SK-N-SH (cell line): ENCODE measurements at regions not wholly inside any gene's neighbourhood (a gene's known extent, or its start where the extent isn't known, plus 50 kb on each side); places are given as distances from the start of the nearest gene placed in this dataset.

Experiments
- CTCF ChIA-PET: fragments of 300-600, 350-600 bp; formaldehyde crosslinking; extraction: SDS; loops from one replicate; lab custom pipeline; 2021; lab: Yijun Ruan, JAX
- POLR2A ChIA-PET: fragments of 350-600 bp; sonication (Branson Sonifier 250); formaldehyde crosslinking; extraction: SDS; loops from one replicate; lab custom pipeline; 2020; ENCODE audit warnings: antibody characterized with exemption, inconsistent platforms; lab: Yijun Ruan, JAX
- DNase-seq: peaks from one replicate; pipeline ENCODE4 v3.0.0; 2012
- H2AFZ ChIP-seq: fragments of 200-600 bp; sonication (generic); 2 replicates; pipeline ENCODE4 v1.8.1; 2016; ENCODE audit warnings: antibody characterized with exemption, mild to moderate bottlenecking, low read depth
- H3F3A ChIP-seq: fragments of 200-600 bp; sonication (generic); replicated peaks from 2 replicates; pipeline ENCODE3; 2016; ENCODE audit warnings: antibody characterized with exemption, mild to moderate bottlenecking; ENCODE audit not compliant: insufficient read depth
- H3K27ac ChIP-seq, 2 experiments: fragments of 200-500 bp in 1 of 2; fragments of 200-600 bp in 1 of 2; sonication (Bioruptor generic) in 1 of 2; sonication (generic), shearing (Covaris generic) in 1 of 2; 2 replicates each; pipeline versions ENCODE4 v1.5.1 to v1.6.1; 2014 to 2016; ENCODE audit warnings: low read depth in 2 of 2, inconsistent platforms in 1 of 2, low read length in 1 of 2, mild to moderate bottlenecking in 1 of 2, mixed read lengths in 1 of 2
- H3K27me3 ChIP-seq: fragments of 200-600 bp; sonication (generic), shearing (Covaris generic); 2 replicates; pipeline ENCODE4 v1.6.1; 2016; ENCODE audit warnings: mixed run types; ENCODE audit not compliant: insufficient read depth
- H3K36me3 ChIP-seq, 2 experiments: fragments of 200-500 bp in 1 of 2; fragments of 200-600 bp in 1 of 2; sonication (Bioruptor generic) in 1 of 2; sonication (generic) in 1 of 2; replicated peaks in 1 of 2; 2 replicates each; pipeline versions ENCODE3 to v1.5.1; 2014 to 2016; ENCODE audit warnings: low read length in 1 of 2, mild to moderate bottlenecking in 1 of 2; ENCODE audit not compliant: insufficient read depth in 2 of 2, control insufficient read depth in 1 of 2
- H3K4me1 ChIP-seq, 2 experiments: fragments of 200-500 bp in 1 of 2; fragments of 200-600 bp in 1 of 2; sonication (Bioruptor generic) in 1 of 2; sonication (generic), shearing (Covaris generic) in 1 of 2; 2 replicates each; pipeline versions ENCODE4 v1.5.1 to v1.6.1; 2014 to 2016; ENCODE audit warnings: low read depth in 1 of 2, low read length in 1 of 2, mixed run types in 1 of 2; ENCODE audit not compliant: insufficient read depth in 2 of 2, control insufficient read depth in 1 of 2
- H3K4me2 ChIP-seq: fragments of 200-600 bp; sonication (generic), shearing (Covaris generic); 2 replicates; pipeline ENCODE4 v1.6.1; 2017; ENCODE audit warnings: mixed run types
- H3K4me3 ChIP-seq, 2 experiments: fragments of 200-500 bp in 1 of 2; fragments of 200-600 bp in 1 of 2; sonication (Bioruptor generic) in 1 of 2; sonication (generic), shearing (Covaris generic) in 1 of 2; 2 replicates each; pipeline versions ENCODE4 v1.5.1 to v1.8.1; 2014 to 2016; ENCODE audit warnings: low read depth in 2 of 2, inconsistent platforms in 1 of 2, low read length in 1 of 2, mild to moderate bottlenecking in 1 of 2, mixed read lengths in 1 of 2, moderate library complexity in 1 of 2
- H3K79me2 ChIP-seq: fragments of 200-600 bp; sonication (generic); 2 replicates; pipeline ENCODE4 v1.8.1; 2017; ENCODE audit warnings: mild to moderate bottlenecking; ENCODE audit not compliant: insufficient read depth
- H3K9ac ChIP-seq: fragments of 200-600 bp; sonication (generic); 2 replicates; pipeline ENCODE4 v1.6.1; 2017; ENCODE audit warnings: mixed run types
- H3K9me2 ChIP-seq: fragments of 200-600 bp; sonication (generic); 2 replicates; pipeline ENCODE4 v1.6.1; 2017; ENCODE audit warnings: mixed run types
- H3K9me3 ChIP-seq: fragments of 200-600 bp; sonication (generic); 2 replicates; pipeline ENCODE4 v1.6.1; 2017; ENCODE audit warnings: mixed run types, mild to moderate bottlenecking, moderate library complexity
- H4K20me1 ChIP-seq: fragments of 200-600 bp; sonication (generic); 2 replicates; pipeline ENCODE4 v1.6.1; 2017; ENCODE audit warnings: mild to moderate bottlenecking, mixed run types; ENCODE audit not compliant: insufficient read depth
- ELF1 ChIP-seq: IDR thresholded peaks from 2 replicates; pipeline ENCODE4 v1.4.0; 2012
- EZH2phosphoT487 ChIP-seq: fragments of 200-600 bp; sonication (generic); IDR thresholded peaks from 2 replicates; pipeline ENCODE4 v1.6.1; 2017; ENCODE audit warnings: low read depth, mixed run types, mild to moderate bottlenecking, antibody characterized with exemption, moderate library complexity, borderline replicate concordance
- FOXJ3 ChIP-seq: sonication (generic); formaldehyde crosslinking; IDR thresholded peaks from 2 replicates; pipeline ENCODE4 v1.5.1; 2020; ENCODE audit warnings: mild to moderate bottlenecking, missing genetic modification reagents
- GATA2 ChIP-seq: sonication (generic); formaldehyde crosslinking; IDR thresholded peaks from 2 replicates; pipeline ENCODE4 v1.5.0; 2020; ENCODE audit warnings: mild to moderate bottlenecking, missing genetic modification reagents
- IRF3 ChIP-seq: fragments of 150-350 bp; IDR thresholded peaks from 2 replicates; pipeline ENCODE4 v1.6.1; 2016; ENCODE audit warnings: mild to moderate bottlenecking, low read depth, low read length
- JUND ChIP-seq: IDR thresholded peaks from 2 replicates; pipeline ENCODE4 v1.4.0; 2012
- MEF2A ChIP-seq: IDR thresholded peaks from 2 replicates; pipeline ENCODE4 v1.4.0; 2012; ENCODE audit warnings: low read depth, borderline replicate concordance
- MXI1 ChIP-seq: IDR thresholded peaks from 2 replicates; pipeline ENCODE4 v1.6.1; 2012; ENCODE audit warnings: mild to moderate bottlenecking, low read depth, low read length, improper control_type of control experiment
- NFIC ChIP-seq: IDR thresholded peaks from 2 replicates; pipeline ENCODE4 v1.4.0; 2012; ENCODE audit warnings: borderline replicate concordance
- RCOR1 ChIP-seq: fragments of 150-350 bp; IDR thresholded peaks from 2 replicates; pipeline ENCODE4 v1.6.1; 2017; ENCODE audit warnings: antibody characterized with exemption, low read length
- RXRA ChIP-seq: IDR thresholded peaks from 2 replicates; pipeline ENCODE4 v1.4.0; 2012; ENCODE audit warnings: low read depth, mild to moderate bottlenecking, borderline replicate concordance
- SIN3A ChIP-seq: IDR thresholded peaks from 2 replicates; pipeline ENCODE4 v1.6.1; 2012; ENCODE audit warnings: low read depth, mild to moderate bottlenecking, low read length, moderate library complexity, borderline replicate concordance
- SMC3 ChIP-seq: IDR thresholded peaks from 2 replicates; pipeline ENCODE4 v1.6.1; 2012; ENCODE audit warnings: low read depth, low read length, improper control_type of control experiment
- TAF1 ChIP-seq: IDR thresholded peaks from 2 replicates; pipeline ENCODE4 v1.6.1; 2012; ENCODE audit warnings: low read depth, mild to moderate bottlenecking, low read length, moderate library complexity, borderline replicate concordance
- TCF12 ChIP-seq: IDR thresholded peaks from 2 replicates; pipeline ENCODE4 v1.4.0; 2012
- TEAD4 ChIP-seq: IDR thresholded peaks from 2 replicates; pipeline ENCODE4 v1.4.0; 2012; ENCODE audit warnings: mild to moderate bottlenecking, borderline replicate concordance; ENCODE audit not compliant: insufficient read depth
- USF2 ChIP-seq: fragments of 150-350 bp; IDR thresholded peaks from 2 replicates; pipeline ENCODE4 v1.6.1; 2017; ENCODE audit warnings: antibody characterized with exemption, low read length, low read depth, borderline replicate concordance
- WGBS: methylation state at CpG from one replicate; pipeline ENCODE4 v1.1.6; 2017; ENCODE audit warnings: low lambda C conversion rate; 5-methylcytosine and 5-hydroxymethylcytosine counted together
- TF ChIP-seq, protein P1 (sequence below): IDR thresholded peaks from 2 replicates; pipeline ENCODE4 v1.6.1; 2012; ENCODE audit warnings: mild to moderate bottlenecking, low read depth, low read length, moderate library complexity
- TF ChIP-seq, protein P2 (sequence below): IDR thresholded peaks from 2 replicates; pipeline ENCODE4 v1.4.0; 2012; ENCODE audit warnings: low read depth, borderline replicate concordance

GRCh38 chr1:183721041-183721440 is 67.9 kb upstream of the APOBEC4 start (continued):
- no peak for TF ChIP-seq IRF3
- TF ChIP-seq ELF1, result no peak

DNA sequence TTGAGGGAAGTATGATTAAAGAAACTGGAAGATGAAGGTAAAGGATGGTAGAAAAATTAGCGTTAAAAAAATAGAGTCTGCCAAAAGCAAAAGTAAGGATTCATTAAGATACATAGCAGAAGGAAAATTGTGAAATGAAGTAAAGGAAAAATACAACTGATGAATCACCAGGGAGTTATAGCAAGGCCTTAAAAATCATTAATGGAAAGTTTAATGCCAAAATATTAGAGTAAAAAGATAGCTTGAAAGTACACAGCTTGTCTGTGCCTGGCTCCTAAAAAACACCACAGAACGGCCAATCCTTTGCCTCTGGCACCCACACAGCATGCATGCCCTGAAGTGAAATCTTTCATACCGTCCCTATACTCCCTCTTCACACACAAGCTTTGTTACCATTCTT is 66.9 kb upstream of the APOBEC4 start:
- CTCF ChIA-PET, result no interaction called here
- 70% methylated on average over 3 of the region's 3 CpGs for WGBS

DNA sequence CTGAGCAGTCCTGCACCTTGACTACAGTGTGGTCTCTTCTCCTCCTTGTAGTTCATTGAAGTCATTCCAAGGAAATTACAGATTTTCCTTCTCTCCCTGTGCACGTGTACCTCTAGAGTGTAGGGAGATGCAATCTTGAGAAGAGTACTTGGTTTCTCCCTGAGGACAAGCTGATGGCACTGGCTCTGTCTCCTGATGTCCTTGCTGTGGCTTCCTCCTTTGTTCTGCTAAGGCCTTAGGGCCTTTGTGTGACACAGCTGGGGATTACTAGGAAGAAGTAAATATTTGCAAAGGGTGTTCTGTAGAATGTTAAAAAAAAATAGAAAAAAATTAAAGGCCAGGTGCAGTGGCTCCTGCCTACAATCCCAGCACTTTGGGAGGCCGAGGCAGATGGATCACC is 66.2 kb upstream of the APOBEC4 start:
- Histone ChIP-seq H3K79me2 (no peaks in the 10 kb centered on the region), H3K4me3 (no peak overlapping the region), H3K27ac (no peak overlapping the region), H3K9ac (no peak overlapping the region), H3K4me1 (no peaks in the 10 kb centered on the region; a peak in 1 of 4 replicates), H3K27me3 (no peaks in the 10 kb centered on the region), H3F3A (no peaks in the 10 kb centered on the region), H3K9me2 (no peaks in the 10 kb centered on the region), H3K9me3 (no peaks in the 10 kb centered on the region), H4K20me1 (no peaks in the 10 kb centered on the region), H3K4me2 (no peak overlapping the region), H3K36me3 (no peaks in the 10 kb centered on the region), H2AFZ (no peak overlapping the region)
- CTCF ChIA-PET, result no interaction called here
- 82% methylated on average over 2 of the region's 2 CpGs for WGBS
- no peak for DNase-seq
- POLR2A ChIA-PET, result no interaction called here
- TF ChIP-seq MEF2A (no peak), ELF1 (no peak), MXI1 (no peak), SMC3 (no peak), FOXJ3 (CRISPR knock-in tag) (no peak), TEAD4 (no peak), EZH2phosphoT487 (no peak), IRF3 (no peak), TCF12 (no peak), TAF1 (no peak), SIN3A (no peak), NFIC (no peak), USF2 (no peak)

More for the DNA sequence above, 66.9 kb upstream of the APOBEC4 start:
- no peaks in the 10 kb centered on the region for H4K20me1 ChIP-seq
- H3K9ac ChIP-seq, result no peak overlapping the region
- no peak overlapping the region for H2AFZ ChIP-seq
- DNase-seq, result no peak
- H3K4me1 ChIP-seq, result no peaks in the 10 kb centered on the region; a peak in 1 of 4 replicates
- no peaks in the 10 kb centered on the region for H3F3A ChIP-seq
- no peaks in the 10 kb centered on the region for H3K36me3 ChIP-seq
- H3K4me2 ChIP-seq, result no peak overlapping the region
- TF ChIP-seq GATA2 (CRISPR knock-in tag), result no peak
- TF ChIP-seq, protein P1, sequence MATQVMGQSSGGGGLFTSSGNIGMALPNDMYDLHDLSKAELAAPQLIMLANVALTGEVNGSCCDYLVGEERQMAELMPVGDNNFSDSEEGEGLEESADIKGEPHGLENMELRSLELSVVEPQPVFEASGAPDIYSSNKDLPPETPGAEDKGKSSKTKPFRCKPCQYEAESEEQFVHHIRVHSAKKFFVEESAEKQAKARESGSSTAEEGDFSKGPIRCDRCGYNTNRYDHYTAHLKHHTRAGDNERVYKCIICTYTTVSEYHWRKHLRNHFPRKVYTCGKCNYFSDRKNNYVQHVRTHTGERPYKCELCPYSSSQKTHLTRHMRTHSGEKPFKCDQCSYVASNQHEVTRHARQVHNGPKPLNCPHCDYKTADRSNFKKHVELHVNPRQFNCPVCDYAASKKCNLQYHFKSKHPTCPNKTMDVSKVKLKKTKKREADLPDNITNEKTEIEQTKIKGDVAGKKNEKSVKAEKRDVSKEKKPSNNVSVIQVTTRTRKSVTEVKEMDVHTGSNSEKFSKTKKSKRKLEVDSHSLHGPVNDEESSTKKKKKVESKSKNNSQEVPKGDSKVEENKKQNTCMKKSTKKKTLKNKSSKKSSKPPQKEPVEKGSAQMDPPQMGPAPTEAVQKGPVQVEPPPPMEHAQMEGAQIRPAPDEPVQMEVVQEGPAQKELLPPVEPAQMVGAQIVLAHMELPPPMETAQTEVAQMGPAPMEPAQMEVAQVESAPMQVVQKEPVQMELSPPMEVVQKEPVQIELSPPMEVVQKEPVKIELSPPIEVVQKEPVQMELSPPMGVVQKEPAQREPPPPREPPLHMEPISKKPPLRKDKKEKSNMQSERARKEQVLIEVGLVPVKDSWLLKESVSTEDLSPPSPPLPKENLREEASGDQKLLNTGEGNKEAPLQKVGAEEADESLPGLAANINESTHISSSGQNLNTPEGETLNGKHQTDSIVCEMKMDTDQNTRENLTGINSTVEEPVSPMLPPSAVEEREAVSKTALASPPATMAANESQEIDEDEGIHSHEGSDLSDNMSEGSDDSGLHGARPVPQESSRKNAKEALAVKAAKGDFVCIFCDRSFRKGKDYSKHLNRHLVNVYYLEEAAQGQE, result no peak
- TF ChIP-seq JUND, result no peak
- TF ChIP-seq RXRA, result no peak
- no peak for TF ChIP-seq TAF1
- no peak for TF ChIP-seq RCOR1
- TF ChIP-seq, protein P2, sequence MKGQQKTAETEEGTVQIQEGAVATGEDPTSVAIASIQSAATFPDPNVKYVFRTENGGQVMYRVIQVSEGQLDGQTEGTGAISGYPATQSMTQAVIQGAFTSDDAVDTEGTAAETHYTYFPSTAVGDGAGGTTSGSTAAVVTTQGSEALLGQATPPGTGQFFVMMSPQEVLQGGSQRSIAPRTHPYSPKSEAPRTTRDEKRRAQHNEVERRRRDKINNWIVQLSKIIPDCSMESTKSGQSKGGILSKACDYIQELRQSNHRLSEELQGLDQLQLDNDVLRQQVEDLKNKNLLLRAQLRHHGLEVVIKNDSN, result no peak
- H3K27ac ChIP-seq, result no peak overlapping the region
- no peaks in the 10 kb centered on the region for H3K27me3 ChIP-seq
- no peaks in the 10 kb centered on the region for H3K9me3 ChIP-seq
- POLR2A ChIA-PET, result no interaction called here
- no peaks in the 10 kb centered on the region for H3K79me2 ChIP-seq
- no peaks in the 10 kb centered on the region for H3K9me2 ChIP-seq
- no peak overlapping the region for H3K4me3 ChIP-seq
